Activated CD4-positive, alpha-beta T cell treated with anti-CD3 and anti-CD28 coated beads, Interleukin-2, amount 50 U/mL, for 1 hour (primary cell): ENCODE measurements at regions not wholly inside any gene's neighbourhood (a gene's known extent, or its start where the extent isn't known, plus 50 kb on each side); places are given as distances from the start of the nearest gene placed in this dataset.

ENCODE experiments used
- DNase-seq: peaks from one replicate; pipeline ENCODE4 v3.0.0-alpha.2; 2020

DNA sequence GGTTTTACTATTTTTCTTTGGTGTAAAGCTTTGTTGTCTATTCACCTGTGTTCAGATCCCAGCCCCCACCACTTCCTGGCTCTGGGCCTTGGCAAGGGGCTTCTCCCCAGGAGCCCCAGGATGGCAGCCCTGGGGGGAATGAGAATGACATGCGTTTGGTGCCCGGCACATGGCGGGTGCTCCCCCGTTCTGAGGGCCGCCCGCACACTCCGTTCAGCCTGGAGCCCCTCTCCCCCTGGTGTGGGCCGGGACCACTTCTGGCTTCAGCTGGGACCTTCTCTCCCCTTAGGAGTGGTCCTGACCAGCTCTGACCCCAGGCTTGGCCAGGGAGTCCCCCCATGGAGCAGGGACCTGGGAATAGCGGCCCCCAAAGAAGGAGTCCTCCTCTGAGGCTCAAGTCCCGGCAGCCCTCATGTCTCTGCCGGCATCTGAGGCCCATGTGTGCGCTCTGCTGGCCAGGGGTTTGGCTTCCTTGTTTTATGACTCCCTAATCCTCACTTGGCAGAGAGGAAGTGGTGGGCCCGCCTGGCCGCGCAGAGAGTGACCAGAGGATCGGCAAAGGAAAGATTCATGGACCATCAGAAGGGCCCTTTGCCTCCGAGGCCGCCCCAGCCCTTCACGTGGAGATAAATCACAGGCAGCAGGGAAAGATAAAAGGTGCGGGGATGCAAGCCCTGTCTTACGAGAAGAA, 57.0 kb upstream of the LMX1B start:
- DNase-seq, result no peak

DNA sequence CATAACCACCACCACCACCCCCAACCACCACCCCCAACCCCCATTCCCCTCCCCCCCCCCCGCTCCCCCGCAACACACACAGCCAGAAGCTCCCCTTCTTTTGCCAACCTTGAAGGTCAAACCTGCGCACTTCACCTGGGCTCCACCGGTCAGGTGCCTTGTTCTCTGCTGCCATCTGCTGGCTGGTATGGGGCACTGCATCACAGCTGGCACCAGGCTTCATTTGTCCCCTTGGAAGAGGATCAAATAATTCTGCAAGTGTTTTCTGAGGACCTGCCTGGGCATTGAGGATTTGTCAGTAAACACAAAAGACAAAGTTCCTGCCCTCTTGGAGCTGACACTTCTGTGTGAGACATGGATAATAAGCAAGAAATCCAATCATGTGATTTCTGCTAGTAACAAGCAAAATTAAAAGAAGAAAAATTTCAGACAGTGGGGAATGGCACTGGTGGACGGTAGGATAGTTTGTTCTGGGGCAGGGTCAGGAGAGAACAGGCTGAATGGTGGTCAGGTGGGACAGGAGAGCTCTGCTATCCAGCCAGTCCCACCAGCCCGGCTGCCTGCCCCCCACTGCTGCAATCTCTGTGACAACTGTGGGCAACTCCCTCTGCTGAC, 55.6 kb upstream of the LMX1B start:
- DNase-seq, result peak; percentile 66

DNA sequence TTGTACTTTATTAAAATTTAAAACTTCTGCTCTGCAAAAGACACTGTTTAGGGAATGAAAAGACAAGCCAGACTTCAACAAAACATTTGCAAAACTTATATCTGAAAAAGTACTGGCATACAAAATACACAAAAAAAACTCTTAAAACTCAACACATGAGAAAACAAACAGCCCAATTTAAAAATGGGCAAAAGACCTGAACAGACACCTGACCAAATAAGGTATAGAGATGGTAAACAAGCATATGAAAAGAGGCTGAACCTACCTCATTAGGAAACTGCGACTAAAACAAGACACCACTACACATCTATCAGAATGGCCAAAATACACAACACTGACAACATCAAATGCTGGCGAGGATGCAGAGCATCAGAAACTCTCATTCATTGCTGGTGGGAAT, 54.4 kb upstream of the LMX1B start:
- DNase-seq, result no peak

DNA sequence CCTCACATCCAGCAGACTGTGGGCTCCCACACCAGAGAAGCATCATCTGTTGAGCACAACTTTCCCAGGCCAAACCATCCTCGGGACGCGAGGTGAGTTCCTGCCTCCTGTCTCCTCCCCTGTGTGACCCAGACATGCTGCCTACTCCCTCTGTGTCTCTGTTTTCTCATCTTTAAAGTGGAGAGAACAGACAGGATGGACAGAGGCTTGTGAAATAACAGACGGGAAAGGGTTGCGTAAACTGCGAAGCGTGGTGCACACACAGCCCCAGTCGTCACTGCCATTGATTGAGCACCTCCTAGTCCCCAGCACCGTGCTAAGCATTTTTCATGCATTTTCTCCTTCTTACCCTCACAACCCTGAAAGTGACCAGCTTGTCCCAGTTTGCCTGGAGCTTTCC, 52.1 kb upstream of the LMX1B start:
- no peak for DNase-seq

DNA sequence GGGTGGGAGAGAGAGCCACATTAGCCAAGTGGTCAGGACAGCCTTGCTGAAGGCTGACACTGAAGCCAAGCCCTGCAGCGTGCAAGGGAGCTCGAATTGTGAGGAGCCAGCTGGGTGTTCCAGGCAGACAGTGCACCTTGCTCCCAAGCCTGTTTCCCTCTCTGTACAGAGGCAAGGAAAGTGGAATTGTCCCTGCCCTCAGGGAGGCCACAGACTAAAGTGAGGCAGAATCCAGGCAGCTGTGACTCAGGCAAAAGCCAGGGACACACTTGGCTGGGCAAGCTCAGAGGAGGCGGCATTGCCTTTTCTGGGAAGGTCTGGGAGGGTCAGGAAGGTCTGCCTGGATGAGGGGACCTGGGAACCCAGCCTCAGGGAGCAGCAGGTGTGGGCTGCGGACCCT, 50.2 kb upstream of the LMX1B start:
- DNase-seq, result no peak
